Neural cell (in vitro differentiated cells): ENCODE measurements at regions not wholly inside any gene's neighbourhood (a gene's known extent, or its start where the extent isn't known, plus 50 kb on each side); places are given as distances from the start of the nearest gene placed in this dataset.
A peak's percentile ranks its signal among the peaks of the same experiment; 100 is the strongest.

Experiments
- H2AFZ ChIP-seq: fragments of 200-600, 300-800 bp; sonication (generic), shearing (Covaris generic); 2 replicates; pipeline ENCODE4 v1.6.0; 2014; ENCODE audit warnings: low read depth, mild to moderate bottlenecking, antibody characterized with exemption, low read length, moderate library complexity
- H3F3A ChIP-seq: fragments of 200-600 bp; shearing (Covaris generic); 2 replicates; pipeline ENCODE4 v1.6.1; 2016; ENCODE audit warnings: mild to moderate bottlenecking, moderate library complexity, mixed read lengths, antibody characterized with exemption, low read length; ENCODE audit not compliant: insufficient read depth, poor library complexity, severe bottlenecking
- H3K27ac ChIP-seq: fragments of 200-600, 300-800 bp; sonication (generic), shearing (Covaris generic); 2 replicates; pipeline ENCODE4 v1.5.1; 2014; ENCODE audit warnings: mild to moderate bottlenecking, low read length, moderate library complexity
- H3K27me3 ChIP-seq: fragments of 300-800, 200-600 bp; sonication (generic), shearing (Covaris generic); 2 replicates; pipeline ENCODE4 v1.6.0; 2014; ENCODE audit warnings: mild to moderate bottlenecking, low read depth, low read length, moderate library complexity; ENCODE audit not compliant: insufficient read depth
- H3K36me3 ChIP-seq: fragments of 300-800, 200-600 bp; sonication (generic), shearing (Covaris generic); 2 replicates; pipeline ENCODE4 v1.5.1; 2014; ENCODE audit warnings: mild to moderate bottlenecking, antibody characterized with exemption, low read length, moderate library complexity; ENCODE audit not compliant: insufficient read depth
- H3K4me2 ChIP-seq: fragments of 300-800, 200-600 bp; sonication (generic), shearing (Covaris generic); 2 replicates; pipeline ENCODE4 v1.6.0; 2014; ENCODE audit warnings: mild to moderate bottlenecking, low read length
- H3K4me3 ChIP-seq: fragments of 300-800, 200-600 bp; sonication (generic), shearing (Covaris generic); 2 replicates; pipeline ENCODE4 v1.5.1; 2014; ENCODE audit warnings: mild to moderate bottlenecking, low read length, moderate library complexity
- H3K79me2 ChIP-seq: fragments of 200-600 bp; shearing (Covaris generic); replicated peaks from 2 replicates; pipeline ENCODE4 v1.6.0; 2014; ENCODE audit warnings: mild to moderate bottlenecking, low read length, moderate library complexity; ENCODE audit not compliant: insufficient read depth
- H3K9ac ChIP-seq: fragments of 300-800, 200-600 bp; sonication (generic), shearing (Covaris generic); 2 replicates; pipeline ENCODE4 v1.6.1; 2016; ENCODE audit warnings: mild to moderate bottlenecking, low read length, mixed read lengths
- H3K9me2 ChIP-seq: fragments of 200-600 bp; shearing (Covaris generic); 2 replicates; pipeline ENCODE4 v1.6.1; 2016; ENCODE audit warnings: mild to moderate bottlenecking, low read length, mixed read lengths; ENCODE audit not compliant: insufficient read depth
- H3K9me3 ChIP-seq: fragments of 200-600, 300-800 bp; sonication (generic), shearing (Covaris generic); 2 replicates; pipeline ENCODE4 v1.6.1; 2016; ENCODE audit warnings: mild to moderate bottlenecking, mixed run types, low read length, moderate library complexity, mixed read lengths
- H4K20me1 ChIP-seq: fragments of 200-600 bp; shearing (Covaris generic); 2 replicates; pipeline ENCODE4 v1.6.1; 2016; ENCODE audit warnings: mild to moderate bottlenecking, mixed run types; ENCODE audit not compliant: insufficient read depth
- CTCF ChIP-seq: fragments of 450-650 bp; IDR thresholded peaks from 2 replicates; pipeline ENCODE4 v1.5.1; 2014; ENCODE audit warnings: antibody characterized with exemption, mild to moderate bottlenecking, moderate library complexity; ENCODE audit not compliant: poor library complexity, severe bottlenecking
- EP300 ChIP-seq: fragments of 450-650 bp; conservative IDR thresholded peaks from 2 replicates; pipeline ENCODE4 v1.6.1; 2014; ENCODE audit warnings: antibody characterized with exemption, mild to moderate bottlenecking, moderate library complexity; ENCODE audit not compliant: poor library complexity, severe bottlenecking
- EZH2 ChIP-seq: fragments of 200-600, 300-800 bp; shearing (Covaris generic), sonication (generic); IDR thresholded peaks from 2 replicates; pipeline ENCODE4 v1.6.1; 2014; ENCODE audit warnings: antibody characterized with exemption, low read length, borderline replicate concordance, mild to moderate bottlenecking; ENCODE audit not compliant: insufficient read depth, poor library complexity, severe bottlenecking
- MXI1 ChIP-seq: fragments of 450-650 bp; conservative IDR thresholded peaks from 2 replicates; pipeline ENCODE4 v1.6.1; 2014; ENCODE audit warnings: antibody characterized with exemption, mild to moderate bottlenecking; ENCODE audit not compliant: poor library complexity, severe bottlenecking
- POLR2AphosphoS5 ChIP-seq: IDR thresholded peaks from 2 replicates; pipeline ENCODE4 v1.6.1; 2012
- RAD21 ChIP-seq: fragments of 450-650 bp; conservative IDR thresholded peaks from 2 replicates; pipeline ENCODE4 v1.6.1; 2014; ENCODE audit warnings: antibody characterized with exemption, mild to moderate bottlenecking, moderate library complexity
- REST ChIP-seq: IDR thresholded peaks from 2 replicates; pipeline ENCODE4 v1.6.1; 2012; ENCODE audit warnings: borderline replicate concordance
- SMC3 ChIP-seq: fragments of 450-650 bp; conservative IDR thresholded peaks from 2 replicates; pipeline ENCODE4 v1.6.1; 2014; ENCODE audit warnings: antibody characterized with exemption, mild to moderate bottlenecking, moderate library complexity; ENCODE audit not compliant: poor library complexity
- TAF1 ChIP-seq: IDR thresholded peaks from 2 replicates; pipeline ENCODE4 v1.6.1; 2012; ENCODE audit warnings: low read depth

- Histone ChIP-seq H3F3A (no peaks in the 10 kb centered on the region), H3K27ac (no peak overlapping the region), H3K9me2 (no peaks in the 10 kb centered on the region), H3K9ac (no peak overlapping the region), H4K20me1 (no peaks in the 10 kb centered on the region), H3K79me2 (no peaks in the 10 kb centered on the region), H2AFZ (no peak overlapping the region), H3K4me2 (no peak overlapping the region), H3K36me3 (no peaks in the 10 kb centered on the region), H3K4me3 (no peak overlapping the region), H3K9me3 (no peaks in the 10 kb centered on the region), H3K27me3 (no peaks in the 10 kb centered on the region)
- TF ChIP-seq CTCF = no peak
- no peak for TF ChIP-seq REST
- TF ChIP-seq EP300 = no peak
- no peak for TF ChIP-seq RAD21
- no peak for TF ChIP-seq MXI1
- no peak for TF ChIP-seq TAF1
- TF ChIP-seq POLR2AphosphoS5 = no peak
- TF ChIP-seq SMC3 = no peak
- TF ChIP-seq EZH2 = no peak
Measured at GRCh38 chr1:118751166-118751565, 237.0 kb downstream of the TBX15 start.

GRCh38 chr1:118744420-118744819 is 243.7 kb downstream of the TBX15 start:
- no peaks in the 10 kb centered on the region for H3K79me2 ChIP-seq
- no peaks in the 10 kb centered on the region for H4K20me1 ChIP-seq
- H3F3A ChIP-seq = no peaks in the 10 kb centered on the region
- no peak overlapping the region for H2AFZ ChIP-seq
- no peaks in the 10 kb centered on the region for H3K9me3 ChIP-seq
- H3K27me3 ChIP-seq = no peaks in the 10 kb centered on the region
- peak overlapping the region; percentile 32 for H3K27ac ChIP-seq
- H3K9me2 ChIP-seq = no peaks in the 10 kb centered on the region
- peak; percentile 24 for TF ChIP-seq POLR2AphosphoS5
- no peak for TF ChIP-seq SMC3
- TF ChIP-seq EZH2 = no peak
- peak; percentile 88 for TF ChIP-seq EP300
- H3K9ac ChIP-seq = no peak overlapping the region
- H3K4me2 ChIP-seq = peak overlapping the region; percentile 20
- H3K4me3 ChIP-seq = no peak overlapping the region
- H3K36me3 ChIP-seq = no peaks in the 10 kb centered on the region

- Histone ChIP-seq H3K4me3 (no peak overlapping the region), H3K36me3 (no peaks in the 10 kb centered on the region), H3K4me2 (no peak overlapping the region), H3K79me2 (no peaks in the 10 kb centered on the region), H3K27me3 (no peaks in the 10 kb centered on the region), H3K9me2 (no peaks in the 10 kb centered on the region), H3K9me3 (no peaks in the 10 kb centered on the region), H3F3A (no peaks in the 10 kb centered on the region), H3K9ac (no peak overlapping the region), H2AFZ (no peak overlapping the region), H4K20me1 (no peaks in the 10 kb centered on the region), H3K27ac (peak overlapping the region; percentile 8)
- TF ChIP-seq CTCF (no peak), POLR2AphosphoS5 (no peak), SMC3 (no peak), MXI1 (no peak), REST (peak; percentile 36)
Measured at GRCh38 chr1:118739501-118739900, 248.6 kb downstream of the TBX15 start.
